ENCODE measurements at regions not wholly inside any gene's neighbourhood (a gene's known extent, or its start where the extent isn't known, plus 50 kb on each side); places are given as distances from the start of the nearest gene placed in this dataset.

- no peaks in the 10 kb centered on the region for H3F3A ChIP-seq (ENCODE audit: insufficient read depth, low read length)
- H3K27ac ChIP-seq (ENCODE audit: low read depth, low read length, poor library complexity, severe bottlenecking): no peak overlapping the region
- H3K4me2 ChIP-seq (ENCODE audit: low read length): no peak overlapping the region
- H3K4me3 ChIP-seq (ENCODE audit: low read depth, low read length, poor library complexity, severe bottlenecking): no peak overlapping the region
- no peaks in the 10 kb centered on the region for H3K27me3 ChIP-seq (ENCODE audit: insufficient read depth, low read length)
- H3K4me1 ChIP-seq (ENCODE audit: insufficient read depth, low read length, severe bottlenecking): no peaks in the 10 kb centered on the region
- H3K9me3 ChIP-seq (ENCODE audit: low read length): no peaks in the 10 kb centered on the region
- no peak overlapping the region for H2AFZ ChIP-seq (ENCODE audit: low read length)
- TF ChIP-seq EZH2 (IDR thresholded peaks at IDR 0.05; ENCODE audit: borderline replicate concordance, low read length) (no peak), CTCF (IDR thresholded peaks at IDR 0.05; ENCODE audit: low read length) (no peak)
- no peaks in the 10 kb centered on the region for H4K20me1 ChIP-seq (ENCODE audit: insufficient read depth, low read length)
- no peak overlapping the region for H3K9ac ChIP-seq (ENCODE audit: low read length)
- no peaks in the 10 kb centered on the region for H3K36me3 ChIP-seq (ENCODE audit: insufficient read depth, low read length)
- H3K79me2 ChIP-seq (ENCODE audit: insufficient read depth, low read length): no peaks in the 10 kb centered on the region
- H3K9me2 ChIP-seq (ENCODE audit: low read depth, low read length): no peaks in the 10 kb centered on the region
Observed at GRCh38 chr1:42043182-42043581, 110.0 kb upstream of the GUCA2B start.

DNA sequence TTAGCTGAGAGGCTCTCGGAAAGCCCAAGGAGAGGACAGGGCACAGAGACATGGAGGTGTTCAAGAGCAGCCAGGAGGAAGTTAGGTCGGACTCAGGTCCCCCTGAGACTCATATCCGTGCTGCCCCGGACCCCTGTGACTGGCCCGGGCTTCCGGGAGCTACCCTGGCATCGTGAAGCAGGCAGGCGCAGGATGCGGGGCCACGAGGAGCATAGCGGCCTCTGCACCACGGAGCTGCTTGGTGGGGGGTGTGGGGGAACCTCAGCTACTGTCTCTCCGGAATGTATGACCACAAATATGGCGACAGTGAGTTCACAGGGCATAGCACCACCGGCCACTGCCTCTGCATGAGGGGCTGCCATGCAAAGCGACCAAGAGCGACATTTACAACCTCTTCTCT, 112.2 kb upstream of the GUCA2B start:
- Histone ChIP-seq H3K9ac (ENCODE audit: low read length) (no peak overlapping the region), H3K79me2 (ENCODE audit: insufficient read depth, low read length) (no peaks in the 10 kb centered on the region), H2AFZ (ENCODE audit: low read length) (no peak overlapping the region), H3K9me2 (ENCODE audit: low read depth, low read length) (no peaks in the 10 kb centered on the region), H3K27me3 (ENCODE audit: insufficient read depth, low read length) (no peaks in the 10 kb centered on the region), H3K9me3 (ENCODE audit: low read length) (no peaks in the 10 kb centered on the region), H3F3A (ENCODE audit: insufficient read depth, low read length) (no peaks in the 10 kb centered on the region), H3K4me2 (ENCODE audit: low read length) (no peak overlapping the region), H3K4me1 (ENCODE audit: insufficient read depth, low read length, severe bottlenecking) (no peaks in the 10 kb centered on the region), H3K36me3 (ENCODE audit: insufficient read depth, low read length) (no peaks in the 10 kb centered on the region), H4K20me1 (ENCODE audit: insufficient read depth, low read length) (no peaks in the 10 kb centered on the region), H3K27ac (ENCODE audit: low read depth, low read length, poor library complexity, severe bottlenecking) (no peak overlapping the region), H3K4me3 (ENCODE audit: low read depth, low read length, poor library complexity, severe bottlenecking) (no peak overlapping the region)
- no peak for TF ChIP-seq EZH2 (IDR thresholded peaks at IDR 0.05; ENCODE audit: borderline replicate concordance, low read length)
- no peak for TF ChIP-seq CTCF (IDR thresholded peaks at IDR 0.05; ENCODE audit: low read length)

DNA sequence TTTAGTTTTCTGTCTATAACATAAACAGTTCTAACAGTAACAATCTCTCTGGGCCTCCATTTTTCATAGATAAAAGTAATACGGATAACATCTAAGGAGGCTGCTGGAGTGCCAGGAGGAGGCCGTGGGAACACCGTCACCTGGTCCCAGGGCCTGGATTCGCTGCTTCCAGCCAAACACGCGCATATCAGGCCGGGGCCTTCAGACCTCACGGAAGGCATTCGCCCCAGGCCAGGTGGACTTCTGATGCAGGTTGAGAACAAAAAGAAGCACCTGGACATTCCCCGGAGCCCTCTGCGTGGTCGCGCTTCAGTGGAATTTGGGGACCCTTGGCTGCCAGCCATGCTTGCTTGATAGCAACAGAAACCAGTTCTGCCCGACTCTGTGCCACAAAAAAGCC, 113.1 kb upstream of the GUCA2B start:
- Histone ChIP-seq H3K27me3 (ENCODE audit: insufficient read depth, low read length) (no peaks in the 10 kb centered on the region), H4K20me1 (ENCODE audit: insufficient read depth, low read length) (no peaks in the 10 kb centered on the region), H3K9ac (ENCODE audit: low read length) (no peak overlapping the region), H3F3A (ENCODE audit: insufficient read depth, low read length) (no peaks in the 10 kb centered on the region), H3K9me3 (ENCODE audit: low read length) (no peaks in the 10 kb centered on the region), H3K79me2 (ENCODE audit: insufficient read depth, low read length) (no peaks in the 10 kb centered on the region), H3K4me1 (ENCODE audit: insufficient read depth, low read length, severe bottlenecking) (peaks cover 2% of the 10 kb centered on the region), H3K4me3 (ENCODE audit: low read depth, low read length, poor library complexity, severe bottlenecking) (no peak overlapping the region), H2AFZ (ENCODE audit: low read length) (no peak overlapping the region), H3K27ac (ENCODE audit: low read depth, low read length, poor library complexity, severe bottlenecking) (no peak overlapping the region), H3K36me3 (ENCODE audit: insufficient read depth, low read length) (no peaks in the 10 kb centered on the region), H3K9me2 (ENCODE audit: low read depth, low read length) (no peaks in the 10 kb centered on the region), H3K4me2 (ENCODE audit: low read length) (no peak overlapping the region)
- TF ChIP-seq CTCF (IDR thresholded peaks at IDR 0.05; ENCODE audit: low read length) (no peak), EZH2 (IDR thresholded peaks at IDR 0.05; ENCODE audit: borderline replicate concordance, low read length) (no peak)
